ENCODE measurements at regions not wholly inside any gene's neighbourhood (a gene's known extent, or its start where the extent isn't known, plus 50 kb on each side); places are given as distances from the start of the nearest gene placed in this dataset.
A peak's percentile ranks its signal among the peaks of the same experiment; 100 is the strongest.

DNA sequence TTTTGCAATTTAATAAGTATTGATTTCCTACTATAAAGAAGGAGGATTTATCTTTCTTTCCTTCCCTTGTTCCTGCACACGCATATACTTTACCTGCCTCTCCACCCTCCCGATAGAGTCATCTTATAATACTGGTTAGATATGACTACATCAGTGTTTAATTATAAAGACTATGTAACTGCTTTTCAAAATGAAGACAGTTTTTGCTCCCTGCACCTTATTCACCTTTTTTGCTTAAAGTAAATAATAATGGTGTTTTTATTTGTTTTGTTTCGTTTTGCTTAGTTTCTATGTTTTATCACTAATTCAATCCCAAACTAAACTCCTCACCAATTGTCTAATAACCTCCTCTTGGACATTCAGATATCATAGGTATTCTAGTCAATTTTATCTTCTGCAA is 101.9 kb upstream of the RORA start:
- DNase-seq, result no peak

GRCh38 chr15:61327019-61327631 is 98.0 kb upstream of the RORA start:
- WGBS, 4 donors, result 50 to 62% (median 56%) methylated on average over 8 of the region's 8 CpGs
- no peaks in the 10 kb centered on the region for H3K9me3 ChIP-seq
- peaks cover 0 to 3% (median 0%) of the 10 kb centered on the region in 9 donors for H3K27me3 ChIP-seq
- ATAC-seq (peak in 2 of 4 donors; percentile 55 to 56), DNase-seq (peak in 2 of 5 donors; percentile 30 to 35)
- H3K4me1 ChIP-seq, result peaks cover 0 to 10% (median 0%) of the 10 kb centered on the region in 12 donors
- H3K4me3 ChIP-seq, result no peak overlapping the region
- H3K36me3 ChIP-seq, result no peaks in the 10 kb centered on the region
- TF ChIP-seq, protein P1, sequence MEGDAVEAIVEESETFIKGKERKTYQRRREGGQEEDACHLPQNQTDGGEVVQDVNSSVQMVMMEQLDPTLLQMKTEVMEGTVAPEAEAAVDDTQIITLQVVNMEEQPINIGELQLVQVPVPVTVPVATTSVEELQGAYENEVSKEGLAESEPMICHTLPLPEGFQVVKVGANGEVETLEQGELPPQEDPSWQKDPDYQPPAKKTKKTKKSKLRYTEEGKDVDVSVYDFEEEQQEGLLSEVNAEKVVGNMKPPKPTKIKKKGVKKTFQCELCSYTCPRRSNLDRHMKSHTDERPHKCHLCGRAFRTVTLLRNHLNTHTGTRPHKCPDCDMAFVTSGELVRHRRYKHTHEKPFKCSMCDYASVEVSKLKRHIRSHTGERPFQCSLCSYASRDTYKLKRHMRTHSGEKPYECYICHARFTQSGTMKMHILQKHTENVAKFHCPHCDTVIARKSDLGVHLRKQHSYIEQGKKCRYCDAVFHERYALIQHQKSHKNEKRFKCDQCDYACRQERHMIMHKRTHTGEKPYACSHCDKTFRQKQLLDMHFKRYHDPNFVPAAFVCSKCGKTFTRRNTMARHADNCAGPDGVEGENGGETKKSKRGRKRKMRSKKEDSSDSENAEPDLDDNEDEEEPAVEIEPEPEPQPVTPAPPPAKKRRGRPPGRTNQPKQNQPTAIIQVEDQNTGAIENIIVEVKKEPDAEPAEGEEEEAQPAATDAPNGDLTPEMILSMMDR (IDR thresholded peaks at IDR 0.05), result no peak
- TF ChIP-seq POLR2A (IDR thresholded peaks at IDR 0.05), result no peak
- no peak overlapping the region for H3K27ac ChIP-seq
- intact Hi-C loops (cut with DNase I), result no loop called here

More for the DNA sequence above, 101.9 kb upstream of the RORA start:
- no peak overlapping the region for H3K27ac ChIP-seq
- WGBS, 4 donors, result 85 to 89% (median 88%) methylated on average over 3 of the region's 3 CpGs
- H3K36me3 ChIP-seq, result no peaks in the 10 kb centered on the region
- H3K4me3 ChIP-seq, result no peak overlapping the region
- H3K4me1 ChIP-seq, result peaks cover 0 to 10% (median 0%) of the 10 kb centered on the region in 12 donors
- TF ChIP-seq, protein P1 (IDR thresholded peaks at IDR 0.05), result no peak
- TF ChIP-seq POLR2A (IDR thresholded peaks at IDR 0.05), result no peak
- H3K27me3 ChIP-seq, result peaks cover 0 to 6% (median 0%) of the 10 kb centered on the region in 9 donors
- ATAC-seq, result no peak
- intact Hi-C loops (cut with DNase I), result no loop called here
- peaks cover 0 to 13% (median 3%) of the 10 kb centered on the region in 12 donors for H3K9me3 ChIP-seq

DNA sequence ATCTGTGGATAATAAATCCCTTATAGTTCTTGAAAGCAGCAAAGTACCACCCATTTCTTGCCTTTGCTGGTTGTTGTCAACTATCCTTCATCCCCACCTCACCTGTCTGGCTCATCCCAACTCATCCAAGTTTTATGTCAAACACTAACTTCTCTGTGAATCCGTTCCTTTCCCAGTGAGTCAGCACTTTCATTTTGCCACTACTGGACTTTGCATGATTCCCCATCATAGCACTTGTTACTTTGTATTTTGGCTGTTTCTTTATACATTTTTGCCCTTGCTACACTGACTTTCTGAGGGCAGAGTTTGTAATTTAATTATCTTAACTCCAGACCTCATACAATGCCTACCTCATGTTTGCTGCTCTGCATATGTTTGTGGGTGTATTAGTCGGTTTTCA is 90.8 kb upstream of the RORA start:
- H3K9me3 ChIP-seq, result no peaks in the 10 kb centered on the region
- H3K4me3 ChIP-seq, result no peak overlapping the region
- H3K27ac ChIP-seq, result no peak overlapping the region
- DNase-seq, result no peak
- no peak for ATAC-seq
- intact Hi-C loops (cut with DNase I), result no loop called here
- H3K36me3 ChIP-seq, result no peaks in the 10 kb centered on the region
- 75 to 86% (median 86%) methylated on average over 2 of the region's 2 CpGs for WGBS, 4 donors
- no peaks in the 10 kb centered on the region for H3K4me1 ChIP-seq
- TF ChIP-seq, protein P1 (IDR thresholded peaks at IDR 0.05), result no peak
- TF ChIP-seq POLR2A (IDR thresholded peaks at IDR 0.05), result no peak
- H3K27me3 ChIP-seq, result peaks cover 0 to 15% (median 0%) of the 10 kb centered on the region in 9 donors

DNA sequence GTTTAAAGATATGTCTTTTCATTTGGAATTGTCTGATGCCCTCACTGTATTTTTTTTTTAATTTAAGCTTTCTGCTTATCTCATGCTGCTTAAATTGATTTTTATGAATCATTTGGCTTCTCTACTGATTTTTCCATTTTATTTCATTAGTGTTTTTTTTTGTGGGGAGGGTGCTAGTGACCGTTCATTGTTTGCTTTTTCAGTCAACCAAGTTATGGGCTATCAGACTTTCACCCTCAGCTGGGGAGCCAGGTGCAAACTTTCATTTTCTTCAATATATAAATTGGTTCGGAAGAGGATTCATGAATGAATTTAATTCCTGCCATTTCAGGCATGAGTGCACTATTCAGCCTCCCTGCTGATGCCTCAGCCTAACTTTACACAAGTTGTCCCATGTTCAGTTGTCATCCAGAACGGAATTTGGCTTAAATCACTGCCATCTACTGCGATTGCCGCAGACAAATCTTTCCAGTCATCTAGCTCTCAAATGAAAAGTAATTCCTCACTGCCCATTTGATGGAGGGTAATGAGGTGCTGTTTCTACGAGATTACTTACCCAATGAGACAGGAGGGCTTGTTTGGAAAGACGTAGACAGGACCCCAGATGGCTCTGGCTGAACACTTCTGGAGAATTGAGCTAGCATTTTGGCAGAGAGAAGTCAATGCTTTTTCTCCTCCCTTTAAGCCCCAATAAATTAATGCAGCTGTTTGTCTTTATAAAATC is 89.9 kb upstream of the RORA start:
- TF ChIP-seq, protein P1 (IDR thresholded peaks at IDR 0.05), result no peak
- H3K27me3 ChIP-seq, result peaks cover 0 to 15% (median 0%) of the 10 kb centered on the region in 9 donors
- no peak for DNase-seq
- H3K4me3 ChIP-seq, result no peak overlapping the region
- H3K9me3 ChIP-seq, result no peaks in the 10 kb centered on the region
- 77 to 83% (median 77%) methylated on average over 7 of the region's 7 CpGs for WGBS, 4 donors
- ATAC-seq, result no peak
- H3K36me3 ChIP-seq, result no peaks in the 10 kb centered on the region
- H3K27ac ChIP-seq, result no peak overlapping the region
- H3K4me1 ChIP-seq, result no peaks in the 10 kb centered on the region
- intact Hi-C loops (cut with DNase I), result no loop called here
